MV-4-11 (cell line): ENCODE measurements at regions not wholly inside any gene's neighbourhood (a gene's known extent, or its start where the extent isn't known, plus 50 kb on each side); places are given as distances from the start of the nearest gene placed in this dataset.
"Not testable (repeated sequence)": the region's sequence is repeated elsewhere in the genome, so short reads cannot be mapped to it uniquely, and the experiment has no call there.

Source experiments
- DNase-seq: peaks from one replicate; lab custom pipeline; 2025; lab: John Stamatoyannopoulos, UW

DNA sequence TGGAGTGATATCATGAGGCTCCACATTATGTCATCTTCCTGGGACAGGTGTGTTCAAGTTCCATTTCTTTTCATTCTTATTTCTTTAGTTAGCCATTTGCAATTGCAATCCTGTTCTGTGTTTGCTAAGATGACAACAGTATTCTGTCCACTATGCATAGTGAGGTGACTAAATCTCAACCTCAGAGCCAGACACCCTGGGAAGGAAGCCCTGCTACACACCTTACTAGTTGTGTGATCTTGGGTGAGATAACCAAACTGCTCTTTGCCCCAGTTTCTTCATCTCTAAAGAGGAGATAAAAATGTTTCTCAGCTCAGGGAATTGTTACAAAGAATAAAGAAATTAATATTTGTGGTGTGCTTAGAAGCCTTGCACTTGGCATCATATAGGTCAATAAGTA is 215.1 kb upstream of the RPS23 start:
- no peak for DNase-seq

DNA sequence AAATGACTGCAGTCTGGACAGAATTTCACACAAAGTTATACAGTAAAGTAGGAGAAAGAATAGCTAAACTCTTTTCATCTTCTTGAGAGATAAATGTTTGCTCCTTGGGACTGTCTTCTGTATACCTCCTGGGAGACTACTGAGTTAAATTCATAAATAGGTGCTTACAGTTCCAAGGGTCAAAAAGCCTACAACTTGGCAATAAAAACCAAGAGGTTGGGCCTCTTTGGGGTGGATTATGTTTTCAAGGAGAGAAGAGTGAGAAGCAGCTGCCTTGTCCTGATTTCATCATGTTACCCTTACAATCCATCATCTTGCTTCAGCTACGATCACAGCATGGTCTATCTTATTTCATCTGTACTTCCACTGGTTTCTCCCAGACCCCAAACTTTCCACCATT is 213.2 kb upstream of the RPS23 start:
- DNase-seq = no peak

DNA sequence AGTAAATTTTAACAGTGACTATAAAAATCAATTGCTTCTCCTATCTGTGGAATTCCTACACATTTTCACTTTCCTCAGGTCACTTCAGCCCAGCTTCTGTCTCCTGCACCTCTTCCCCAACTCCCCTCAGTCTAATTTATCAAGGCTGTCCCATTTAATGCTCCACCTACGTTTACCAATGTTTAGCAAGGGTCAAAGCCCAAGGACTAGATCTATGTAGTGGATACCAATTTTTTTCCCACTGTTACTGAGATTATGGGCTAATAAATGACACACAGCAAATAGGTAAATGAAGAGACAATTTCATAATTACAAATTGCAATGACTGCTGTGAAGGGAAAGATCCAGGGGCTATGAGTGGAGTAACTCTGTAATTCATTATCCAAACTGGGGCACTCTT is 211.5 kb upstream of the RPS23 start:
- DNase-seq = no peak

DNA sequence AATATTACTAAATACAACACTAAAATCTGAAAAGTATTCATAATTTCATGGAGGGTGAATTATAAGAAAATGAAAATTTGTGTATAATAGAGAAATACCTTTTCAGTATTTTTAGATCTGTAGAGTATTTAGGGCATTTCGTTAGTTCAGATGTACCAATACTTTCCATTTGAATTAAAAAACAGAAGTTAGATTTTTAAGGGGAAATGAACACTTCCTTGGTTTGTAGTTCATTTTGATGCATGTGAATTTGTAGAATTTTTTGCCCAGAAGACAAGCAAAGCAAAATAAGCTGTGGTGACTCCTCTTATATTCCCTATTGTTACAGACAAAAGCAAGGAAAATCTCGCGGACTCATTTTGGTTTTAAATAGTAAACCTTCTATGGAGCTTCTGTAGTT is 209.0 kb upstream of the RPS23 start:
- DNase-seq = peak; percentile 68

DNA sequence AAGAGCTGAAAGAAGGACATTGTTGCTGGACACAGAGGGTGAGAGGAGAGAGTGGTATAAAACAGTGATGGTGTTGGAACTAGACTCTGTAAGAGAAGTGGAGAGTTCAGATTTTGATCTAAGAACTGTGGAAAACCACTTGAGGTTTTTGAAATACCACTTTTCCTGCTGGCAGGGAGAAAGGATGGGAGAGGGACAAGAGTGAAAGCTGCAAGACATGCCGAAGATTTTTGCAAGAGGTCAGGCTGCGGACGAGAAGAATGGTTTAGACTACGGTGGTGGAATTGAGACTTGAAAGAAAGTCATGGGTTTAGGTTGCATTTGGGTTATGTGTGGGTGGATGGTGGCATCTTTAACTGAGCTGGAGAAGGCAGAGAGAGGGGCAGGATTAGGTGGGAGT is 202.2 kb upstream of the RPS23 start:
- DNase-seq = no peak

DNA sequence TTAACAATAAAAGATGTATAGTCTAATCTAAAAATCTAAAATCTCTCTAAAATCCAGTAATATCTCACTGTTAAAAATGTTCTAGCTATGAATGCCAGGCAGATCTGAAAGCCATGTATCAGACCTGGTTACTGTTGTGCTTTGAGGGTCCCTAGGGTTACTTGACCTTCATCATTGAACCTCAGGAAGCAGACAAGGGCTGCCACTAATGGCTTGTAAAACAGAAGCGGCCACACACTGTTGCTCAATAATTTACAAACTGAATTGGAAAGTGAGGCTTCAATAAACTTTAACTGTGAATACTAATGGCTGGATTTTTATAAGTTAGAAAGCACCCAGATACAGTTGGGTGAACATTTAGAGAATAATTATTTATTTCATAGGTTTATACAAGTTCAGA is 198.0 kb upstream of the RPS23 start:
- no peak for DNase-seq

DNA sequence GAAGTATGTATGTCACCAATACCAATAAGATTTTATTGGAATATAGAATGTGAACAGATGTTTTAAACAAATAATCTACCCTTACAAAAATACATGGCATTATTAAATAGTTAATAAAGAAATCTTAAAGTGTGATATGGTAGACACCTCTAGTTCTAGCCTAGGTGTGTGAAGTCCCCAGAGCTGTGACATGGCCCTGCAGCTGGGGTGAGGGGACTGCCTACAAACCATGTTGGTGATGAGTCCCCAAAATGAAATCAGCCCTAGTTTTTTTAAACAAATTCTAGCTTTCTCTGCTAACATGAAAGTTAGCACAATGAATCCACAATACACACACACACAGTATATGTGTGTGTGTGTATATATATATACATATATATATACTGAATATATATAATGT is 195.1 kb upstream of the RPS23 start:
- no peak for DNase-seq

DNA sequence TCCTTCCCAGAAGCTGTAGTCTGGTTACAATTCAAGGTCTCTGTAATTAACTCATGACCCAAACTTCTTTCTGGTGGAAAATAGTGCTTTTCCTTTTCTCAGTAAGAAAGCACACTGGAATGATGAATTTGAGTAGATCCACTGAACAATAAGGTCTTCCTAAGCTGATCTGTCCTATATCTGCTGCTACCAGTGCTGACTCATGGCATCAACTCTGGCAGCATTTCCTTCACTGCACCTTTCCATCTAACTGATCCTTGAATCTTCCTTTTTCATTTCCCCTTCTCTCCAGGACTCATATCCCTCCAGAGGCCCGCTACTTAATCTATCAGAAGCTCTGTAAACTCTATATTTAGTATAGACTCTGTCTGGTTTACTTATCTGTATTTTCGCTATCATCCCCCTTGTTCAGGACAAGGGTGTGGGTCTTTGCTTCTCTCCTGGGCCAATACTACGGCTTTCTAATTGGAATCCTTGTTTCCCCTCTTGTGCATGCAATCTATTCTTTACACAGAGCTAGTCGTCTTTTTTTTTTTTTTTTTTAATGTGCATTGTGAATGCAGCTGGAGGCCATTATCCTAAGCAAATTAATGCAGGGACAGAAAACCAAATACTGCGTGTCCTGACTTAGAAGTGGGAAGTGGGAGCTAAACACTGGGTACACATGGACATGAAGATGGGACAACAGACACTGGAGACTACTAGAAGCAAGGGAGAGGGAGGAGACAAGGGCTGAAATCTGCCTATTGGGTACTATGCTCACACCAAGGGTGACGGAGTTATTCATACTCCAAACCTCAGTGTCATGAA is 192.2 kb upstream of the RPS23 start:
- DNase-seq = peak; percentile 28

DNA sequence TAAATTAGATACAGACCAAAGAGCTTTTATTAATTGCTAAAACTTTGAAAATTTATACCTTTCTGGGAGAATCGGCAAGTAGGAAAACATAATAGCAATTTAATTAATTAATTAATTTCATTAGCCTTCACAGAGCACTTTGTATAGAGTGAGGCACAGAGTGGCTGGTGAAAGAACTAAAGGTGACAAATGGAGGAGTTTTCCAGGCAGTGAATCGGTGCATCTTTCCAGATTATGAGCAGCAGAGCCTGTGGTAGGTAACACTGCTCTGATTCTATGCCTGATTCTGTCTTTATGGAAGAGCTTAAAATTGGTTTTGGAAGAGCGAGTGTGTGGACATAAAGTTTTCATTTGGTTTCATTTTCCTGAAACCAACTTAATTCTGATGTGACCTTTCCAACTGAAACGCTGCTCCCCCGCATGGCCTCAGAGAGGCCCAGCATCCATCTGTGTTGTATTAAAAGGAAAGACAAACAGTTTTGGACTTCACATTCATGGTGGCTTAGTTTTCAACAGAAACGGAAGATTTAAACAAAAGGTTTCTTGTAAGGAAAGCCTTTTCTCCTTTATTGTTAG is 188.9 kb upstream of the RPS23 start:
- no peak for DNase-seq

DNA sequence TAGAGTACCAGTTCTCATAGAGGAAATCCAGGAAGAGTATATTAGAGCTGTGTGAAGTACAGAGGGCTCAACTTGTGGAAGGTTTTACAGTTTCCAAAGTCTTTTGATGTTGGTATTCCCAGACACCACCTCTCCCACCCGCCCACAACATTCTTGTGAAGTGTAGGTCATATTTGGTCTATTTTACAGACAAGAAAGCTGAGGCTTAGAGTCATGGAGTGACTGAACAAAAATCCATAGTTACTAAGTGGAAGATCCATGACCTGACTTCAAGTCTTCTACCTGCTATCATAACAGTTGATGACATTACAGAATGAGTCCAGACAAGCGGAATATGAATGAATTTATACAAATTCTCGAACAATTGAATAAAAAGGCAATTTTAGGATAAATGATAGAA is 187.1 kb upstream of the RPS23 start:
- no peak for DNase-seq

DNA sequence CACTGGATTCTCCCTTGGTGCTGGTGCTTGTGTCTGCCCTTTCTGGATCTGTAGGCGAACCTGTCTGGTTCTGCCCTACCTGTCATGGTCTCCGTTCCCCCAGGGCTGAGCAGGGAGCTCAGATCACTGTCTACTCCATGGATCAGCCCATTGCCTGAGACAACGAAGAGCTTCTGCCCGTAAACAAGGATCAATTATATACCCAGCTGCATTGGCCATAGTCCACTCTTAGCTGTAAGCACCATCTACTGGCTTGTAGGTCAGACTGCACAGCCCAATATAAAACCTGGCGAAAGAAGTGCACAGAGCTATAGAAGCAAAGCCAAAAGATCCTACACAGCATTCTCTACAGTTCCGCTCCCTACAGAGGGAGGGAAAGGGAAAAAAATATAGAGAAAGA is 181.5 kb upstream of the RPS23 start:
- peak; percentile 15 for DNase-seq

DNA sequence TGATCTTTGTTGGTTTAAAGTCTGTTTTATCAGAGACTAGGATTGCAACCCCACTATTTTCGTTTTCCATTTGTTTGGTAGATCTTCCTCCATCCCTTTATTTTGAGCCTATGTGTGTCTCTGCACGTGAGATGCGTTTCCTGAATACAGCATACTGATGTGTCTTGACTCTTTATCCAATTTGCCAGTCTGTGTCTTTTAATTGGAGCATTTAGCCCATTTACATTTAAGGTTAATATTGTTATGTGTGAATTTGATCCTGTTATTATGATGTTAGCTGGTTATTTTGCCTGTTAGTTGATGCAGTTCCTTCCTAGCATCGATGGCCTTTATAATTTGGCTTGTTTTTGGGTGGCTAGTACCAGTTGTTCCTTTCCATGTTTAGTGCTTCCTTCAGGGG is 177.2 kb upstream of the RPS23 start:
- not testable (repeated sequence) for DNase-seq

DNA sequence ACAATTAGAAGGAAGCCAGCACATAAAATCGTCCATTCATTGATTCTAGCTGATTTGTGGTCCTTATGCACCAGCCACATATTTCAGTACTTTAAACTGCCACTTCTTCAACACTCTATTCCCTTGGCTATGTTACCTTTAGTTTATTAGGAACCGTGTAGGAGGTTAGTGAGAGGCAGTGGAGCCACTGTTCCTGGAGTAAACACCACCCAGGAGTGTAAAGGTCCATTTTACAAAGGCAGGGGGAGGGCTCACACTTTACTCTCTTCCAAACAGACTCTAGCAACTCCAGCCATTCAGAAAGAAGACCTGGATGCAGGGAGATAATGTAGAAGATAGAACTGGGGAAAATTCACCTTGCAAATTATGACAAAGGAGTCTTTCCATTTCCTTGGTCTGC is 170.2 kb upstream of the RPS23 start:
- DNase-seq = no peak

DNA sequence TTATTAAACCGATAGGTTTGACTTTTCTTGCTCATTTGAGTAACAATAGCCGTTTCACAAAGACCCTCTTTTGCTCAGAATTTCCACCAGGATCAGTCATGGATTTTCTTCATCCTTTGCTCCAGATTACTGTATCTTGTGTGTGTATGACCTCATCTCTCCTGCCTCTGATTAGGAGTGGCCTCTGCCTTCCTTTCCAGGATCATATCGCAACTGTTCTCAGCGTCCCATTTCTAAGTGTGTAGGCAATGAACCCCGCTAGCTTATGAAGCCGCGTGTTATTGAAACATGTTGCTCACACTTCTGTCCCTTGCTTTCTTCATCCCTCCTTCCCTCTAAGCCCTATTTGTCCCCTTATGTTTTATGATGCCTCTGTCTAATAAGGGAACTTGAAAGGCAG is 169.8 kb upstream of the RPS23 start:
- no peak for DNase-seq

DNA sequence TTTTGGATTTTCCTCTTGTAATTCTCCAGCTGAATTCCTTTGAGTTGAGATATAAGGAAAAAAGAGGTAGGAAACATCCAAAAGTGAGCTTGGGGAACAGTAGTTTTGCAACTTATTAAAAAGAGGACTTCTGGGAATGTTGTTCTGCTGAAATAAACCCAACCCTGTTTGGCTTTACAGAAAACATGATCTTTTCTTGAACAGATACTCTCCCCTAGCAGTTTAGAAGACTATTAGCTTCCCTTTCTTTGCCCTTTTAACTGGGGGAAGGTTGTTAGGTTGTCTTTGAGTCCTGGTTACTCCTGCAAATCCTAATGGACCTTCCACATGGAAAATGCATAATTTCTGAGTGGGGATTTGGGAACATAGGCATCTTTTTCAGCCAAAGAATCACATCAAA is 168.7 kb upstream of the RPS23 start:
- no peak for DNase-seq

DNA sequence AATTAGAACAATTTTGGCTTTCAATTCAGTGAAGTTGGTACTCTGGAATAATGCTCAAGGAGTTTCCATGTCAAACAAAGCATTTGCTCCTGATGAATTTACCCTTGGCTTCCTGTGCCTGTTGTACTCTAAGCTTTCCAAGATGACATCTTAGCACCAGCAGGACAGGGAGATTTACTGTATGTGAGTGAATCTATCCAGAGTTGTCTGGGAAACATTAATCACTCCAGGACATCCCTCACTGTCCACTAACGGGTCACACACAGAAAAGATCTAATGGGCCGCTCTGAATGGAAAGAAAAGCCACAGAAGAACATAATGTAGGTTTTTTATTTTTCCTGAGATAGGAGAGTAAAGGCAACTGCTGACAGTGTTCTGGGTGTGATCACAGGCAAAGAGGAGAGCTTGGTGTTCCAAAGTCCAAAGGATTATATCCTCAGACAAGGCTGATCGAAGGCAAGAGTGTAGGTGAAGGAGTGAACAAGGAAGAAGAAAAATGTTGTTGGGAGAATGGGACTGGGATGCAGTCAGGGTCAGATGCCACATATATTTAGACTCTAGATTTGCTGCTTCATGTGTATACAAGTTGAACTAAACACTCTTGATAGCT is 167.7 kb upstream of the RPS23 start:
- no peak for DNase-seq

DNA sequence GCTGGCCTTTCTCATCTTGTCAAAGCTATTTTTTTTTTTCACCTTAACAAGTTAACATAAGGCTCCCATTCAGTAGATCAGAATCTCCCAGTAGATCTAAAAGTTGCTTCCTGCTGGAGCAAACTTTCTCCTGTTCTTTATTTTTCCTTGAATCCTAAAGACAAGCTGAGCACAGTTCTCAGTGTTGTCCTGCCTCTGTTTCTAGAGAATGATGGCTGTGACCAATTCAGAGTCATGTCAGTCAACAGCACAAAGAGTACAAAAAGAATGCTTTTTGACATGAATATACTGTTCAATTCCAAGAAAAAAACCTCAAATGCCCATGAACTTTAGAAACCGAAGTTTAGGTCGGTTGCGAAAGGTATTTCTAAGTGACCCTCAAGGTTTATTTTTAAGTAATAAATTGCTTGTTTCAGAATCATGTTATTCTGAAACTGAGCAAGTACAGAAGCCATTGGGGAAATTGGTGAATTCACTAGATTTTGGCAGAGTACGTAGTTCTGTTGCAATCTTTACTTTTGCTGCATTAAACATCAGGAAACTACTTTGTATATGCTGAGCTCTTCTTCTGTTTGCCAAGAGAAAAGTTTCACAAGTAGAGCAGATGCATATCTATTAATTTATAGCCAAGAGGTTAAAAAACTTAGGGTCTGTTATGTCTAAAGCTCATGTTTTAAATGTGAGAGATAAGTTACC is 161.7 kb upstream of the RPS23 start:
- peak; percentile 62 for DNase-seq

DNA sequence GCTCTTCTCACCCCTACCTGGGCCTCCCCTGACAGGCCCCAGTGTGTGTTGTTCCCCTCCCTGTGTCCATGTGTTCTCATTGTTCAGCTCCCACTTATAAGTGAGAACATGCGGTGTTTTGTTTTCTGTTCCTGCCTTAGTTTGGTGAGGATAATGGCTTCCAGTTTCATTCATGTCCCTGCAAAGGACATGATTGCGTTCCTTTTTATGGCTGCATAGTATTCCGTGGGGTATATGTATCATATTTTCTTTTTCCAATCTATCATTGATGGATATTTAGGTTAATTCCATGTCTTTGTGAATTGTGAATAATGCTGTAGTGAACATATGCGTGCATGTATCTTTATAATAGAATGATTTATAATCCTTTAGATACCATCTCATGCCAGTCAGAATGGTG is 159.4 kb upstream of the RPS23 start:
- DNase-seq = not testable (repeated sequence)

DNA sequence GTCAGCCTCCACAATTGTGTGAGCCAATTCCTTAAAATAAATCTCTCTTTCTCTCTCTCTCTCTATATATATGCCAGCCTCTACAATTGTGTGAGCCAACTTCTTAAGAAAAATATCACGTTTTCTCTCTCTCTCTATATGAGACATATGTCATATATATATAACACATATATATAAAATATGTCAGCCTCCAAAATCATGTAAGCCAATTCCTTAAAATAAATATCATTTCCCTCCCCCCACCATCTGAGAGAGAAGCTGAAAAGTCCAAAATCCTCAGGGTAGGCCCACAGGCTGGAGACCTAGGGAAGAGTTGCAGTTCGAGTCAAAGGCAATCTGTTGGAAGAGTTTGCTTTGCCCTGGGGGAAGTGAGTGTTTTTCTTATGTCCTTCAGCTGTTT is 158.1 kb upstream of the RPS23 start:
- DNase-seq = no peak

DNA sequence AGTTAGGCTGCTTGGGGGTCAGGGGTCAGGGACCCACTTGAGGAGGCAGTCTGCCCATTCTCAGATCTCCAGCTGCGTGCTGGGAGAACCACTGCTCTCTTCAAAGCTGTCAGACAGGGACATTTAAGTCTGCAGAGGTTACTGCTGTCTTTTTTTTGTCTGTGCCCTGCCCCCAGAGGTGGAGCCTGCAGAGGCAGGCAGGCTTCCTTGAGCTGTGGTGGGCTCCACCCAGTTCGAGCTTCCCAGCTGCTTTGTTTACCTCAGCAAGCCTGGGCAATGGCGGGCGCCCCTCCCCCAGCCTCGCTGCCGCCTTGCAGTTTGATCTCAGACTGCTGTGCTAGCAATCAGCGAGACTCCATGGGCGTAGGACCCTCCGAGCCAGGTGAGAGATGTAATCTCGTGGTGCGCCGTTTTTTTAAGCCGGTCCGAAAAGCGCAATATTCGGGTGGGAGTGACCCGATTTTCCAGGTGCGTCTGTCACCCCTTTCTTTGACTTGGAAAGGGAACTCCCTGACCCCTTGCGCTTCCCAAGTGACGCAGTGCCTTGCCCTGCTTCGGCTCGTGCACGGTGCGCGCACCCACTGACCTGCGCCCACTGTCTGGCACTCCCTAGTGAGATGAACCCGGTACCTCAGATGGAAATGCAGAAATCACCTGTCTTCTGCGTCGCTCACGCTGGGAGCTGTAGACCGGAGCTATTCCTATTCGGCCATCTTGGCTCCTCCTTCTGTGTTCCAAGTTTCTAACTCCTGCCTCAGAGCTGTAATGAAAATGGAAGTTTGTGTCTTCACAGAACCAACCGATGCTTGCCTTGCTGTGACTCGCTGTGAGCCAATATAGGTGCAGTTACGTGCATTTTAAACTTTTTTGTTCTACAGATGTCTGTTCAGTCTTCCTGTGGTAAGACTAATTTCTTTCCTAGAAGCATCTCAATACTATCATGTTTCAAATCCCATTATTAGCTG is 156.8 kb upstream of the RPS23 start:
- DNase-seq = not testable (repeated sequence)

DNA sequence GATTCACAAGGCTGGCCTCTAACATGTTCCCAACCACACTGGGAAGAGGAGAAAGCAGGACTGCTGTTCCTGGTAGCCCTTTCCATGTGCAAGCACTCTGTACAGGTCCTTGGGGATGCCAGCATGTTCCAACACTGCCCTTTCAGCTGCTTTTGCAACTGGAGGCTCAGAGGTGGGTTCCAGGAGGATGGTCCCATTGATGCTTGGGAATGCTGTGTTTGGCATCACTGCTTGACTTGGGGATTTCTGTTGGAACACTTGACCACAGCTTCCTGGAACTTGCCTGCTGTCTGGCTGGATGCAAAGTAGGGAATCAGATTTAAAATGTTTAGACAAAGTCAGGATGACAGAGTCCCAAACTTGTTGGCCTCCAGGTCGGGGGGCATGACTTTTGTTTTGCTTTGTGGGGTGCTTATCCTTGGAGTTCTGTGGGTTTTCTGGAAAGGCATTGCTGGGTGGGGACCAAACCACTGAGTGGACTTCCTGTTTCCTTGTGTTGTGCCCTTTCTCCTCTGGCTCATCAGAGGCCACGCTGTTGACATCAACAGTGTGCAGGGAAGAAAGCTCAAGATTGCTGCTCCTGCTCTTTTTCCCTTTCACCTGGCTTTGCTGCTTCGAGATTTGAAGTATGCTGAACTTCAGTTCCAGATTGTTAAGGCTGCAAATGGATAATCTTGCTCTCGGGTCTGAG is 148.5 kb upstream of the RPS23 start:
- DNase-seq = no peak
